UCSD-AML1 (cell line): ENCODE measurements at regions not wholly inside any gene's neighbourhood (a gene's known extent, or its start where the extent isn't known, plus 50 kb on each side); places are given as distances from the start of the nearest gene placed in this dataset.
"Not testable (repeated sequence)": the region's sequence is repeated elsewhere in the genome, so short reads cannot be mapped to it uniquely, and the experiment has no call there.

ENCODE experiments used
- DNase-seq: peaks from one replicate; lab custom pipeline; 2025; ENCODE audit not compliant: unreplicated experiment; lab: John Stamatoyannopoulos, UW

- DNase-seq = no peak
These were observed 1305.2 kb downstream of the EPHA7 start for GRCh38 chr6:92114091-92114675.

GRCh38 chr6:92111386-92111785, 1308.0 kb downstream of the EPHA7 start:
- DNase-seq = no peak

GRCh38 chr6:92110403-92110802, 1309.0 kb downstream of the EPHA7 start:
- DNase-seq = no peak

GRCh38 chr6:92109956-92110355, 1309.4 kb downstream of the EPHA7 start:
- no peak for DNase-seq

GRCh38 chr6:92109256-92109655, 1310.1 kb downstream of the EPHA7 start:
- no peak for DNase-seq

- DNase-seq = no peak
These were observed 1332.6 kb downstream of the EPHA7 start for GRCh38 chr6:92086750-92087149.

- DNase-seq = not testable (repeated sequence)
These were observed 1335.4 kb downstream of the EPHA7 start for GRCh38 chr6:92083914-92084313.

- DNase-seq = no peak
These were observed 1347.0 kb downstream of the EPHA7 start for GRCh38 chr6:92072387-92072786.

- DNase-seq = no peak
These were observed 1349.6 kb downstream of the EPHA7 start for GRCh38 chr6:92069781-92070180.

GRCh38 chr6:92052513-92052912, 1366.8 kb downstream of the EPHA7 start:
- DNase-seq = no peak

GRCh38 chr6:92050216-92050615, 1369.1 kb downstream of the EPHA7 start:
- DNase-seq = no peak

GRCh38 chr6:92047860-92048259, 1371.5 kb downstream of the EPHA7 start:
- no peak for DNase-seq

- no peak for DNase-seq
These were observed 1372.1 kb downstream of the EPHA7 start for GRCh38 chr6:92047152-92047850.

GRCh38 chr6:92044312-92044711, 1375.0 kb downstream of the EPHA7 start:
- no peak for DNase-seq

GRCh38 chr6:92043777-92044176, 1375.6 kb downstream of the EPHA7 start:
- DNase-seq = no peak

- DNase-seq = no peak
These were observed 1392.5 kb downstream of the EPHA7 start for GRCh38 chr6:92026878-92027277.

- no peak for DNase-seq
These were observed 1394.5 kb downstream of the EPHA7 start for GRCh38 chr6:92024881-92025280.

- DNase-seq = no peak
These were observed 1395.2 kb downstream of the EPHA7 start for GRCh38 chr6:92024110-92024509.

- DNase-seq = no peak
These were observed 1395.9 kb downstream of the EPHA7 start for GRCh38 chr6:92023410-92023966.

- no peak for DNase-seq
These were observed 1407.6 kb downstream of the EPHA7 start for GRCh38 chr6:92011681-92012245.

GRCh38 chr6:92008757-92009502, 1410.4 kb downstream of the EPHA7 start:
- DNase-seq = no peak

GRCh38 chr6:92000112-92000511, 1413.2 kb upstream of the MAP3K7 start:
- DNase-seq = no peak
